Neuronal stem cell (in vitro differentiated cells): ENCODE measurements at regions not wholly inside any gene's neighbourhood (a gene's known extent, or its start where the extent isn't known, plus 50 kb on each side); places are given as distances from the start of the nearest gene placed in this dataset.
"Not testable (repeated sequence)": the region's sequence is repeated elsewhere in the genome, so short reads cannot be mapped to it uniquely, and the experiment has no call there.

ENCODE experiments used
- DNase-seq: peaks from one replicate; pipeline ENCODE4 v3.0.0-alpha.2; 2013; ENCODE audit warnings: low spot score
- H2AFZ ChIP-seq: one replicate; pipeline ENCODE4 v1.6.1; 2013; ENCODE audit warnings: mild to moderate bottlenecking, low read length, inconsistent platforms
- H2AK5ac ChIP-seq: 2 replicates; pipeline ENCODE4 v1.6.1; 2013; ENCODE audit warnings: low read depth, mild to moderate bottlenecking, inconsistent platforms, low read length, moderate library complexity, mixed read lengths
- H2BK120ac ChIP-seq: 2 replicates; pipeline ENCODE4 v1.6.1; 2013; ENCODE audit warnings: low read depth, mild to moderate bottlenecking, inconsistent platforms, low read length, moderate library complexity, mixed read lengths
- H2BK12ac ChIP-seq: one replicate; pipeline ENCODE4 v1.6.1; 2013; ENCODE audit warnings: low read length, inconsistent platforms
- H2BK15ac ChIP-seq: 2 replicates; pipeline ENCODE4 v1.6.1; 2013; ENCODE audit warnings: mild to moderate bottlenecking, low read length, inconsistent platforms, mixed read lengths
- H2BK5ac ChIP-seq: one replicate; pipeline ENCODE4 v1.6.1; 2013; ENCODE audit warnings: inconsistent platforms, mild to moderate bottlenecking, low read length, moderate library complexity
- H3K14ac ChIP-seq: one replicate; pipeline ENCODE4 v1.6.1; 2013; ENCODE audit warnings: low read length, inconsistent platforms
- H3K18ac ChIP-seq: 2 replicates; pipeline ENCODE4 v1.6.1; 2013; ENCODE audit warnings: low read length, inconsistent platforms
- H3K23ac ChIP-seq: 2 replicates; pipeline ENCODE4 v1.6.1; 2013; ENCODE audit warnings: low read depth, mild to moderate bottlenecking, mixed read lengths, low read length, inconsistent platforms; ENCODE audit not compliant: poor library complexity
- H3K27ac ChIP-seq: replicated peaks from 3 replicates; pipeline ENCODE4 v1.5.1; 2013; ENCODE audit warnings: low read length, inconsistent platforms
- H3K27me3 ChIP-seq, 3 experiments: 2 replicates each; pipeline ENCODE4 v1.6.1; 2013; ENCODE audit warnings: low read length in 3 of 3, mild to moderate bottlenecking in 2 of 3, inconsistent platforms in 1 of 3, low read depth in 1 of 3, mixed read lengths in 1 of 3, moderate library complexity in 1 of 3; ENCODE audit not compliant: control insufficient read depth in 3 of 3, insufficient read depth in 3 of 3
- H3K36me3 ChIP-seq, 2 donors: replicated peaks in 1 of 2; 2 replicates each; pipeline ENCODE4 v1.6.1; 2013; ENCODE audit warnings: low read length in 2 of 2; ENCODE audit not compliant: control insufficient read depth in 2 of 2, insufficient read depth in 2 of 2
- H3K4ac ChIP-seq: 2 replicates; pipeline ENCODE4 v1.6.1; 2013; ENCODE audit warnings: inconsistent platforms, mild to moderate bottlenecking, low read length, moderate library complexity
- H3K4me1 ChIP-seq, 2 donors: 1 replicate in 1 of 2; 2 replicates in 1 of 2; pipeline ENCODE4 v1.6.1; 2013; ENCODE audit warnings: low read length in 2 of 2, low read depth in 1 of 2; ENCODE audit not compliant: control insufficient read depth in 2 of 2, insufficient read depth in 1 of 2
- H3K4me2 ChIP-seq: one replicate; pipeline ENCODE4 v1.6.1; 2013; ENCODE audit warnings: mild to moderate bottlenecking, low read length, inconsistent platforms; ENCODE audit not compliant: insufficient read depth, poor library complexity, severe bottlenecking
- H3K4me3 ChIP-seq, 2 donors: 2 replicates each; pipeline ENCODE4 v1.5.1; 2013; ENCODE audit warnings: low read length in 2 of 2, mild to moderate bottlenecking in 2 of 2, inconsistent platforms in 1 of 2, moderate library complexity in 1 of 2
- H3K79me1 ChIP-seq: one replicate; pipeline ENCODE4 v1.6.1; 2013; ENCODE audit warnings: low read depth, mild to moderate bottlenecking, inconsistent platforms, low read length, moderate library complexity
- H3K9ac ChIP-seq: one replicate; pipeline ENCODE4 v1.6.1; 2013; ENCODE audit warnings: mild to moderate bottlenecking, low read depth, low read length, inconsistent platforms; ENCODE audit not compliant: poor library complexity
- H3K9me3 ChIP-seq, 2 donors: replicated peaks in 1 of 2; 2 replicates each; pipeline versions ENCODE3 to v1.6.1; 2013; ENCODE audit warnings: low read length in 2 of 2, mild to moderate bottlenecking in 2 of 2, inconsistent platforms in 1 of 2, low read depth in 1 of 2, mixed read lengths in 1 of 2, moderate library complexity in 1 of 2; ENCODE audit not compliant: control insufficient read depth in 2 of 2, insufficient read depth in 1 of 2
- H4K8ac ChIP-seq: one replicate; pipeline ENCODE4 v1.6.1; 2013; ENCODE audit warnings: low read depth, mild to moderate bottlenecking, inconsistent platforms, low read length, moderate library complexity
- H4K91ac ChIP-seq: one replicate; pipeline ENCODE4 v1.6.1; 2013; ENCODE audit warnings: low read length, low read depth, mild to moderate bottlenecking, inconsistent platforms; ENCODE audit not compliant: poor library complexity
- WGBS, 2 donors: extraction: QIAGEN DNeasy Blood & Tissue Kit; methylation state at CpG; one replicate each; pipeline ENCODE4 v1.1.7; 2013; ENCODE audit warnings: missing lambda C conversion rate in 2 of 2, mixed read lengths in 1 of 2; ENCODE audit not compliant: insufficient read length in 2 of 2, insufficient replicate concordance in 1 of 2; ENCODE audit errors: extremely low coverage in 2 of 2; 5-methylcytosine and 5-hydroxymethylcytosine counted together

GRCh38 chr6:19395316-19395715, 441.9 kb upstream of the ID4 start:
- no peak for DNase-seq
- Histone ChIP-seq H2BK120ac (no peak overlapping the region), H3K4me3 (no peak overlapping the region), H2AFZ (no peak overlapping the region), H3K9ac (no peak overlapping the region), H3K4ac (no peak overlapping the region), H2BK5ac (no peak overlapping the region), H3K27ac (no peak overlapping the region), H4K8ac (no peak overlapping the region), H4K91ac (no peak overlapping the region), H3K14ac (no peak overlapping the region), H3K4me1 (peaks cover 0 to 1% of the 10 kb centered on the region in 2 donors), H3K27me3 (no peaks in the 10 kb centered on the region), H2BK12ac (no peak overlapping the region), H3K23ac (no peak overlapping the region), H2BK15ac (no peak overlapping the region), H3K4me2 (no peak overlapping the region), H3K18ac (no peak overlapping the region), H2AK5ac (no peak overlapping the region), H3K9me3 (peaks cover 0 to 2% of the 10 kb centered on the region in 2 donors), H3K36me3 (no peaks in the 10 kb centered on the region), H3K79me1 (no peaks in the 10 kb centered on the region)

DNA sequence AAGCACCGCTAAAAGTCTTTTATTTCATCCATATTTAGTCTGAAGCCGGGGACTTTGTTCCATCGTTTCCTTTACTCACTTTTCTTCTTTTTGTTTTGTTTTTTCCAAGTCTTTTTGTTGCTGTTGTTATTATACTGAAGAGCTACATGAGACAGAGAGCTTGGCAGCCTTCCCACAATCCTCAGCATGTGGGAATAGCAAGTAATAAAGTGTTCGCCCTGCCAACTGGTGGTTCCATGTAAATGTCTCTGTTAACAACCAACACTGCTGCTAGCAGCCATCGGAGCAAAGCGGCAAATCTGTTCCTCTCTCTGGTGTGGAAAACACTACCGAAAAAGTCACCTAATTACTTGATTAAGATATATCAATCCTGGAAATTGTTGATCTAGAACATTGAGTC, 437.8 kb upstream of the ID4 start:
- H3K27me3 ChIP-seq = no peaks in the 10 kb centered on the region
- H2BK120ac ChIP-seq = no peak overlapping the region
- DNase-seq = no peak
- peak overlapping the region; percentile 32 for H2AFZ ChIP-seq
- H3K4me3 ChIP-seq = no peak overlapping the region
- no peak overlapping the region for H3K18ac ChIP-seq
- no peak overlapping the region for H3K9ac ChIP-seq
- no peak overlapping the region for H2BK12ac ChIP-seq
- no peaks in the 10 kb centered on the region for H3K36me3 ChIP-seq
- no peak overlapping the region for H3K14ac ChIP-seq
- H3K9me3 ChIP-seq = peaks cover 0 to 4% of the 10 kb centered on the region in 2 donors
- no peak overlapping the region for H2BK5ac ChIP-seq
- no peak overlapping the region for H2AK5ac ChIP-seq
- no peak overlapping the region for H2BK15ac ChIP-seq
- H3K27ac ChIP-seq = no peak overlapping the region
- WGBS, 2 donors = no CpG with 5 or more reads among the region's 7 CpGs
- no peak overlapping the region for H3K4ac ChIP-seq
- H3K79me1 ChIP-seq = no peaks in the 10 kb centered on the region
- no peak overlapping the region for H4K91ac ChIP-seq
- H3K4me1 ChIP-seq = no peaks in the 10 kb centered on the region
- no peak overlapping the region for H3K4me2 ChIP-seq
- no peak overlapping the region for H4K8ac ChIP-seq
- H3K23ac ChIP-seq = no peak overlapping the region

DNA sequence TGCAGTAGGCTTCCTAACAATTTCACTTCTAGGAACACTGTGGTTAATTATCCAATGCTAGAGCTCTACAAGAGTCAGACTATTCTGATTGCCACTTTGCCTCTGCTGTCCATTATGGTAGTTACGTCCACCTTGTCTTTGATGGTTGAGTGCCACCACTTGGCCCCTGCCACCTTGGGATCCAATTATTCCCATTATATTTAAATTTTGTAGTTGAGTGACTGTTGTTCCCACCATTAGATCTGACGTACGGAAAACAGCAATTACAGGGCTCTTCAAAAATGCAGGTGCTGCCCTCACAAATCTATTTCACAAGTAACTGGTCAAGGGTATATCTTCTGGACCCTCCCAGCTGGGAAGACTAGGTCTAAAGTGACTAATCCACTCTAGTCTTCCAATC, 432.3 kb upstream of the ID4 start:
- H4K8ac ChIP-seq, H2BK5ac ChIP-seq, H3K9ac ChIP-seq, DNase-seq, H3K4me1 ChIP-seq, H3K4ac ChIP-seq, H3K27me3 ChIP-seq, H3K36me3 ChIP-seq, H3K27ac ChIP-seq, H3K4me3 ChIP-seq, H2BK120ac ChIP-seq, H2AFZ ChIP-seq, H2AK5ac ChIP-seq, H3K79me1 ChIP-seq, H4K91ac ChIP-seq, H3K18ac ChIP-seq, H2BK15ac ChIP-seq, H2BK12ac ChIP-seq, H3K4me2 ChIP-seq, H3K14ac ChIP-seq, H3K23ac ChIP-seq: not testable (repeated sequence)
- peaks cover 2 to 13% of the 10 kb centered on the region in 2 donors for H3K9me3 ChIP-seq
- no CpG with 5 or more reads among the region's 3 CpGs for WGBS, 2 donors

DNA sequence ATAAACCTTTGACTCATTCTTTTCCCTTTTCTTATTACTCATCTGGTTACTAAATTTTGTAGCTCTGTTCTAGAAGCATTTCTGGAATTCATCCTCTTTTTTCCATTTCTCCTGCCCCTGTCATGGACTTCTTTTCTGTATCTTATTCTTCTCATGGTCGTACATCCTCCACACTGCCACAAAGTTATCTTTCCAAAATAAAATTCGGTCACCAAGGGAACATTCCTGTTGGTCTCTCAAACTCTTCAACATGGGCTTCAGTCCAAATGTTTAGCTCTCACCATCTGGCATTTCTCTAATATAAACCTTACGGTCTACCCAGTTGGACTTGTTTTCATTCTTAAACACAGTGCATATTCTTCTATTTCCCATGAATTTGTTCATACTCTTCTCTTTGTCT, 428.8 kb upstream of the ID4 start:
- H3K4me1 ChIP-seq = no peaks in the 10 kb centered on the region
- no CpG with 5 or more reads among the region's 3 CpGs for WGBS, 2 donors
- H3K9me3 ChIP-seq = peaks cover 2 to 13% of the 10 kb centered on the region in 2 donors
- H3K14ac ChIP-seq = no peak overlapping the region
- no peak overlapping the region for H4K91ac ChIP-seq
- no peak overlapping the region for H3K4me2 ChIP-seq
- H2BK5ac ChIP-seq = no peak overlapping the region
- H3K23ac ChIP-seq = no peak overlapping the region
- no peak overlapping the region for H2BK120ac ChIP-seq
- no peak overlapping the region for H2AFZ ChIP-seq
- no peak overlapping the region for H3K27ac ChIP-seq
- H3K4ac ChIP-seq = no peak overlapping the region
- H3K4me3 ChIP-seq = no peak overlapping the region
- no peak overlapping the region for H3K18ac ChIP-seq
- H4K8ac ChIP-seq = no peak overlapping the region
- H2BK12ac ChIP-seq = no peak overlapping the region
- H3K9ac ChIP-seq = no peak overlapping the region
- no peak overlapping the region for H2BK15ac ChIP-seq
- H3K79me1 ChIP-seq = no peaks in the 10 kb centered on the region
- H3K36me3 ChIP-seq = no peaks in the 10 kb centered on the region
- H3K27me3 ChIP-seq = no peaks in the 10 kb centered on the region
- no peak overlapping the region for H2AK5ac ChIP-seq
- DNase-seq = no peak
